ENCODE measurements at regions not wholly inside any gene's neighbourhood (a gene's known extent, or its start where the extent isn't known, plus 50 kb on each side); places are given as distances from the start of the nearest gene placed in this dataset.

- Histone ChIP-seq H3K4me2 (ENCODE audit: low read depth, low read length) (no peak overlapping the region), H4K8ac (ENCODE audit: low read depth in 2 of 2, low read length in 2 of 2) (no peak overlapping the region), H3K14ac (replicated peaks; ENCODE audit: low read depth, low read length) (no peak overlapping the region), H2BK20ac (ENCODE audit: low read depth, low read length) (no peak overlapping the region), H4K5ac (ENCODE audit: low read depth, low read length) (no peak overlapping the region), H3K9ac (ENCODE audit: low read depth, low read length) (no peak overlapping the region), H2BK120ac (ENCODE audit: low read depth, low read length) (no peak overlapping the region), H2AK9ac (replicated peaks; ENCODE audit: low read depth, low read length, poor library complexity) (no peak overlapping the region), H3K9me1 (ENCODE audit: insufficient read depth, low read length) (no peaks in the 10 kb centered on the region), H3K4me3 (ENCODE audit: insufficient read depth, low read depth, low read length) (no peak overlapping the region), H3K23ac (ENCODE audit: low read depth, low read length) (no peak overlapping the region), H3K27ac (ENCODE audit: insufficient read depth, low read length) (no peak overlapping the region), H4K20me1 (ENCODE audit: insufficient read depth, low read length) (no peaks in the 10 kb centered on the region), H2BK15ac (ENCODE audit: low read depth, low read length) (no peak overlapping the region), H3K4ac (ENCODE audit: low read depth, low read length) (no peak overlapping the region), H3K9me3 (ENCODE audit: control insufficient read depth, insufficient read depth, low read length) (no peaks in the 10 kb centered on the region), H4K91ac (ENCODE audit: insufficient read depth, low read depth, low read length) (no peak overlapping the region), H3K36me3 (ENCODE audit: control insufficient read depth, insufficient read depth, low read length) (no peaks in the 10 kb centered on the region), H3K4me1 (ENCODE audit: control insufficient read depth, insufficient read depth, low read length) (peaks cover 2% of the 10 kb centered on the region), H3K18ac (ENCODE audit: low read depth, low read length) (no peak overlapping the region), H2AK5ac (ENCODE audit: low read depth, low read length) (no peak overlapping the region), H2BK5ac (ENCODE audit: low read depth, low read length, poor library complexity, severe bottlenecking) (no peak overlapping the region), H3K79me1 (ENCODE audit: low read depth in 1 of 2, low read length in 2 of 2) (no peaks in the 10 kb centered on the region), H3K56ac (ENCODE audit: extremely low read depth, insufficient read depth, low read length) (no peak overlapping the region), H2AFZ (replicated peaks; ENCODE audit: low read length, poor library complexity) (no peak overlapping the region), H3K27me3 (ENCODE audit: control insufficient read depth, insufficient read depth, low read length) (no peaks in the 10 kb centered on the region)
- BruUV-seq (replicated peaks), result no TSS peak
- DNase-seq (no peak), ATAC-seq (ENCODE audit: low read depth) (no peak)
- ChIA-PET POLR2A (ENCODE audit: unreplicated experiment) (no interaction called here), CTCF (no interaction called here)
- intact Hi-C loops (cut with micrococcal nuclease), result no loop called here
- dilution Hi-C loops (cut with HindIII; ENCODE audit: low sequenced_read_pairs, unreplicated experiment), result no loop called here
- in situ Hi-C loops (cut with MboI; ENCODE audit: low sequenced_read_pairs), result no loop called here
- TF ChIP-seq CHD1 (IDR thresholded peaks at IDR 0.05; ENCODE audit: low read depth, low read length) (no peak), RFX5 (IDR thresholded peaks at IDR 0.05; ENCODE audit: low read depth, low read length) (no peak), FOS (IDR thresholded peaks at IDR 0.05; ENCODE audit: low read depth, low read length) (no peak), NFE2L2 (IDR thresholded peaks at IDR 0.05; ENCODE audit: low read depth, low read length) (no peak), CEBPB (IDR thresholded peaks at IDR 0.05; ENCODE audit: low read depth, low read length) (no peak), MXI1 (IDR thresholded peaks at IDR 0.05; ENCODE audit: borderline replicate concordance, low read depth, low read length) (no peak), RAD21 (IDR thresholded peaks at IDR 0.05; ENCODE audit: low read length) (no peak), ELK1 (IDR thresholded peaks at IDR 0.05; ENCODE audit: borderline replicate concordance, low read depth, low read length) (no peak), RCOR1 (IDR thresholded peaks at IDR 0.05; ENCODE audit: insufficient replicate concordance, low read length) (no peak), MAFK (IDR thresholded peaks at IDR 0.05; ENCODE audit: low read depth, low read length) (no peak), SMC3 (IDR thresholded peaks at IDR 0.05; ENCODE audit: low read depth, low read length) (no peak), CTCF (conservative IDR thresholded peaks at IDR 0.05; ENCODE audit: low read depth, low read length) (no peak), USF2 (IDR thresholded peaks at IDR 0.05; ENCODE audit: low read depth, low read length) (no peak), POLR2A (IDR thresholded peaks at IDR 0.05; ENCODE audit: low read depth, low read length) (no peak), MAZ (IDR thresholded peaks at IDR 0.05; ENCODE audit: borderline replicate concordance, low read depth, low read length) (no peak), BHLHE40 (IDR thresholded peaks at IDR 0.05; ENCODE audit: low read depth, low read length) (no peak)
- WGBS, 2 experiments (ENCODE audit: extremely low coverage in 2 of 2, insufficient read length in 1 of 2), result no CpG with 5 or more reads among the region's 2 CpGs
These were observed 123.7 kb downstream of the CASP12 start for GRCh38 chr11:104774578-104774977.

Data from IMR-90 (cell line).